ENCODE measurements at regions not wholly inside any gene's neighbourhood (a gene's known extent, or its start where the extent isn't known, plus 50 kb on each side); places are given as distances from the start of the nearest gene placed in this dataset.
"Not testable (repeated sequence)": the region's sequence is repeated elsewhere in the genome, so short reads cannot be mapped to it uniquely, and the experiment has no call there.

- not testable (repeated sequence) for TF ChIP-seq CTCF (conservative IDR thresholded peaks at IDR 0.05 in 1 of 2, IDR thresholded peaks at IDR 0.05 in 1 of 2; ENCODE audit: extremely low read depth in 1 of 2, insufficient read depth in 1 of 2, low read depth in 1 of 2, low read length in 2 of 2); EZH2 (IDR thresholded peaks at IDR 0.05; ENCODE audit: borderline replicate concordance, low read length)
Observed at GRCh38 chr17:26965898-26966624, 327.9 kb upstream of the WSB1 start.
